Endothelial cell of umbilical vein (primary cell): ENCODE measurements at regions not wholly inside any gene's neighbourhood (a gene's known extent, or its start where the extent isn't known, plus 50 kb on each side); places are given as distances from the start of the nearest gene placed in this dataset.

Experiments used
- GATA2 ChIP-seq: IDR thresholded peaks from 2 replicates; pipeline ENCODE4 v1.7.0; 2011; ENCODE audit warnings: low read depth, mild to moderate bottlenecking, moderate library complexity, mixed read lengths, low read length; ENCODE audit not compliant: insufficient read length, insufficient read depth
- POLR2A ChIP-seq: IDR thresholded peaks from 2 replicates; pipeline ENCODE4 v1.6.1; 2012; ENCODE audit warnings: low read depth, mild to moderate bottlenecking, control low read depth, low read length
- POLR2AphosphoS5 ChIP-seq: IDR thresholded peaks from 2 replicates; pipeline ENCODE4 v1.6.1; 2012; ENCODE audit warnings: low read depth, mild to moderate bottlenecking, control low read depth, low read length, moderate library complexity; ENCODE audit not compliant: insufficient read depth
- TF ChIP-seq, protein P1 (sequence below), 2 donors: IDR thresholded peaks; 1 replicate in 1 of 2; 2 replicates in 1 of 2; pipeline ENCODE4 v1.5.1; 2011; ENCODE audit warnings: low read length in 2 of 2, mild to moderate bottlenecking in 2 of 2, moderate library complexity in 2 of 2, control low read depth in 1 of 2, inconsistent platforms in 1 of 2, low read depth in 1 of 2; ENCODE audit not compliant: insufficient read depth in 1 of 2; ENCODE audit errors: extremely low read depth in 1 of 2
- TF ChIP-seq, protein P2 (sequence below): IDR thresholded peaks from 2 replicates; pipeline ENCODE4 v1.6.1; 2011; ENCODE audit not compliant: insufficient read depth, insufficient read length

GRCh38 chr7:109308816-109309215 lies 739.1 kb downstream of the DNAJB9 start:
- TF ChIP-seq POLR2A (no peak), POLR2AphosphoS5 (no peak), GATA2 (no peak)
- TF ChIP-seq, protein P1, sequence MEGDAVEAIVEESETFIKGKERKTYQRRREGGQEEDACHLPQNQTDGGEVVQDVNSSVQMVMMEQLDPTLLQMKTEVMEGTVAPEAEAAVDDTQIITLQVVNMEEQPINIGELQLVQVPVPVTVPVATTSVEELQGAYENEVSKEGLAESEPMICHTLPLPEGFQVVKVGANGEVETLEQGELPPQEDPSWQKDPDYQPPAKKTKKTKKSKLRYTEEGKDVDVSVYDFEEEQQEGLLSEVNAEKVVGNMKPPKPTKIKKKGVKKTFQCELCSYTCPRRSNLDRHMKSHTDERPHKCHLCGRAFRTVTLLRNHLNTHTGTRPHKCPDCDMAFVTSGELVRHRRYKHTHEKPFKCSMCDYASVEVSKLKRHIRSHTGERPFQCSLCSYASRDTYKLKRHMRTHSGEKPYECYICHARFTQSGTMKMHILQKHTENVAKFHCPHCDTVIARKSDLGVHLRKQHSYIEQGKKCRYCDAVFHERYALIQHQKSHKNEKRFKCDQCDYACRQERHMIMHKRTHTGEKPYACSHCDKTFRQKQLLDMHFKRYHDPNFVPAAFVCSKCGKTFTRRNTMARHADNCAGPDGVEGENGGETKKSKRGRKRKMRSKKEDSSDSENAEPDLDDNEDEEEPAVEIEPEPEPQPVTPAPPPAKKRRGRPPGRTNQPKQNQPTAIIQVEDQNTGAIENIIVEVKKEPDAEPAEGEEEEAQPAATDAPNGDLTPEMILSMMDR (IDR thresholded peaks at IDR 0.05; ENCODE audit: extremely low read depth in 1 of 2, insufficient read depth in 1 of 2, low read depth in 1 of 2, low read length in 2 of 2), result no peak
- TF ChIP-seq, protein P2, sequence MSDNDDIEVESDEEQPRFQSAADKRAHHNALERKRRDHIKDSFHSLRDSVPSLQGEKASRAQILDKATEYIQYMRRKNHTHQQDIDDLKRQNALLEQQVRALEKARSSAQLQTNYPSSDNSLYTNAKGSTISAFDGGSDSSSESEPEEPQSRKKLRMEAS, result no peak
